ENCODE measurements at regions not wholly inside any gene's neighbourhood (a gene's known extent, or its start where the extent isn't known, plus 50 kb on each side); places are given as distances from the start of the nearest gene placed in this dataset.

DNA sequence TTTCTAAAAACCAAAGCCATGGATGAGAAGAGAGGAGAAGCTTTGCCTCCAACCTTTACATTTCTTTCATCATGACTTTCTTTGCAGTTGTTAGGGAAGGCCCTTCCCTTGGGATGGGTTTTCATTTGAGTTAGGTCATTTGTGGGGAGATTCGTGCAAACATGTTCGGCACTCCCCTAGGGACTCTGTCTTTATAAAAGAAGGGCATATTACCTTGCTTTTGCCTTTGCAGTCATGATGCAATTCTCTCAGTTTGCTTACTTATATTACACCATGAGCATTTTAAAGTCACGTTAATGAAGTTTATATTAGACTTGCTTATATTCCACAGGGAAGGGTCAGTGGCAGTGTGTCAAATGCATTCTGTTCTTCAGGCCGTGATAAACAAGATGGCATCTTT is 289.3 kb upstream of the WWC1 start:
- DNase-seq = no peak

DNA sequence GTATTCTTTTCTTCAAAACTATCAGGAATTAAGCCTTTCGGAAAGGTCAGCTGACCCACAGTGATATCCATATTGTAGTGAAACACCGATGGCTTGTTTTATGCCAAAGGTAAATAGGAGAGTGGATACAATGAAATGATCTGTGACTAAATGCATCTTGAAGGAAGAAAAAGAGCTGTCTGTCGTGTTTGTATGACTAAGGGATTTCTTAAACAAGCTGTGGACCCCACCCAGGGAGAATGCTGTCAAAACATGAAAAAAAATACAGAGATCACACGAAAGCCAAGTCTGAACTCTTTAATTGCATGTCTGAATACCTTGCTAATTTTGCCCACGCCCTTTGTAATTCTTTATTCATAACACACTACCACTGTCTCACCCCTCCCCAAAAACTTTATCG is 286.4 kb upstream of the WWC1 start:
- no peak for DNase-seq

DNA sequence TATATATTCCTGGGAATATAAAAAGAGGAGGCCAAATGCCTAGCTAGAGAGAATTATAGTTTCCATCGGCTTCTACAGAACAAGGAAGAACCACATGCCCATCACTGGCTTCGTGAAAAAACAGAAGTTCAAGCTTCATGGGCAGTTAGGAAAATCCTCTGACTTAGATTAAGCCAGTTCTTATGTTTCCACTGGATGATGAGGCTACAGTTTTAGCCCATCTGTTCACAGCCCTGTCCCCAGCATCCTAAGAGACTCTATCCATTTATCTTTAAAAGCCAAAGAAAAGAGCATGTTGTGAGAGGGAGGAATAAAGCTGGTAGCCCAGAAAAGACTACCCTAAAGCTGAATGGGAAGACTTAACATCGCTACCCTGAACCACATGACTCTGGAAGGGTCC is 285.5 kb upstream of the WWC1 start:
- DNase-seq = no peak

DNA sequence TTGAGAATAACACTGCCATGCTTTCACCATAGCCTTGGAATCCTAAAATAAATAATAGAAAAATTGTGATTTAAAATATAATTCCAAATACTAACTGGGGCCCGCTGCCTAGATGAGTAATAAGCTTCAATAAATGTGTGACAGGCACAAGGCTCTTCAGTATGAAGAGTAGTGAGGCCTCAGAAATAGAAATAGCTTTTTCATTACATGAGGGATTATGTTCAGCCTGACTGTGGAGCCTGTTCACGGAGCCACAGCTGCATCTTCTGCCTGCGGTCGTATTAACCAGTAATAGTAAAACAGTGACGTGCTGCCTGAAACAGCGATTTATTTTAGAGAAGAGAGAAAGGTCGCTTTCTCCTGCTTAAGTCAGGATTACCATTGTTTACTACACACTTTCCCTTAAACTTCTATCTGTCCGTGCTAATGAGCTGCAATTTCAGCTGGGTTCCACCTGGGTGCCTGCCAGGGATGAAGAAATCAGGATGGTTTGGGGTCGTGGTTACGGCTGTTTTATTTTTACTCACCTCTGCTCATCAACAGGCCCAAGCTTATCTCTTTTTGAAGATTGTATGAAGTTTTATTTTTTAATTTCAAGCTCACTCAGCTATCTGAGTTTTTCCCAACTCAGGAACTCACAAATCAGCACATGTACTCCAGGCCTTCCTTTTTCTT is 284.9 kb upstream of the WWC1 start:
- DNase-seq = no peak

DNA sequence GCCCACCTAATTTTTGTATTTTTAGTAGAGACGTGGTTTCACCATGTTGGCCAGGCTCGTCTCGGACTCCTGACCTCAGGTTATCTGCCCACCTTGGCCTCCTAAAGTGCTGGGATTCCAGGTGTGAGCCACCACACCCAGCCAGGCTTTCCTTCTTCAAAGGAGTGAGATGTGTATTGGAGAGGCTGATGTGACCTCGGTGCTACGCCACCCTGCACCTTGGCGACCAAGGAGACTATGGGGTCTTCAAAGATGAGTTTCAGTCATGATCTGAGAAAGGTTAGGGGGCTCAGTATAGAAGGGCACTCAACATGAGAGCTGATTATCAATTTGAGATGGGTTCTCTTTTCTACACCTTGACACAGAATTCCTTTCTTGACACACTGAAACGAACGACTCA is 284.2 kb upstream of the WWC1 start:
- DNase-seq = no peak

DNA sequence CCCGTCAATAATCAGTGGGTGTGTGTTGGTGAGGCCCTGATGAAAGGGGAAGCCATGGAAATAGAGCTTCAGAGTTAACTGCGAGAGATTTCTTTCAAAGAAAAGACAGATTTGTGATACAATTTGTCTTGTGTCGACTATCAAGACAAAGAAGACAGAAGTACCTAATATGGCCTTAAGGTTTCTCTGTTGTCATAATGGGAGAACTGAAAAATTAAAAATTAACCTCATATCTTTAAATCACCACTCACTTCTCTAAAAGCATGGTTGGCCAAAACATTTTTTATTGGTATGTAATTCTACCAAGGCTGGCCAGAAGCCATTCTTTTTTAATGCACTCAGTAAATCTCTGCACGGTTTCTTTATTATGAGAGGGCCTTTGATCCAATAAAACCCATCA is 282.9 kb upstream of the WWC1 start:
- no peak for DNase-seq

DNA sequence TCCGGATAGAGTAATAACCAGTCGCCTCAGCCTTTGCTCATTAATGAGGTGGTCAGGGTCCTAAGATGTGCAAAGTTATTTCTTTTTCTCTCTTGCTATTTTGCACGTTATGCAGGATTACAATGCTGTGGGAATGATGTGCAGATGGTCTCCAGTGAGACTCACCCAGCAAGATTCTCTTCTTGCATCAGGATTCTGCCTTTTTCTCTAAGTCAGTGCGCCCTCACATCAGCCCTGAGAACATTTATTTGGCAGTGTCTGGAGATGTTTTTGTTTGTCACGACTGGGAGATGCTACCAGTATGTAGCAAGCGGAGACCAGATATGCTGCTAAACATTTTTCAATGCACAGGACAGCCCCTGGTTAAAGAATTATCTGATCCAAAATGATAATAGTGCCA is 280.3 kb upstream of the WWC1 start:
- DNase-seq = no peak

DNA sequence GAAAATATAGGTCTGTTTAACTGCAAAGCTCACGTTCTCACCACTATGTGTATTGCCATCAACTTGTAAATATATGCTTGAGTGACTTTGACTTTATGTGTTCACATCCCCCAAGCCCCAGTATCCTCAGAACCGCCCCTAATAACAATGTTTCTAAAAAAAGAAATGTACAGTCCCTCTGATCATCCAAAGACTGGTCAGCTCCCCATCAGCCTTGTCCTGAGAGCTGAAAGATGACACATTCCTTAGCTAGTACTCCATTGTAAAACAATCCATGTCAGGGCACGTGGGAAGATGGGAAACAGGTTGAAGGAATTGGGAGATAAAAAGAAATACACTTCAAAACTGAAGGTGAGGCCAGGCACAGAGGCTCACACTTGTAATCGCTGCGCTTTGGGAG is 279.4 kb upstream of the WWC1 start:
- no peak for DNase-seq

DNA sequence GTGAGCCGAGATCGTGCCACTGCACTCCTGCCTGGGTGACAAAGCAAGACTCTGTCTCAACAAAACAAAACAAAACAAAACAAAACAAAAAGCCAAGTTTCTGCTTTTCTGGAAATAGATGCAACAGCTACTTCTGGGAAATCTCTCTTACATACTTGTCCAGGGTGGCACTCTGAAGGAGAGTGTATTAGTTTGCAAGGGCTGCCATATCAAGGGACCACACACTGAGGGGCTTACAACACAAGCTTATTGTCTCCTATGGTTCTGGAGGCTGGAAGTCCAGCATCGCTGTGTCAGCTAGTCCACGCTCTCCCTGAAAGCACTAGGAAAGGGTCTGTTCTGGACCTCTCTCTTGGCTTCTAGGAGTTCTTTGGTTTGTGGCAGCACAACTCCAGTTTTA is 277.9 kb upstream of the WWC1 start:
- no peak for DNase-seq

DNA sequence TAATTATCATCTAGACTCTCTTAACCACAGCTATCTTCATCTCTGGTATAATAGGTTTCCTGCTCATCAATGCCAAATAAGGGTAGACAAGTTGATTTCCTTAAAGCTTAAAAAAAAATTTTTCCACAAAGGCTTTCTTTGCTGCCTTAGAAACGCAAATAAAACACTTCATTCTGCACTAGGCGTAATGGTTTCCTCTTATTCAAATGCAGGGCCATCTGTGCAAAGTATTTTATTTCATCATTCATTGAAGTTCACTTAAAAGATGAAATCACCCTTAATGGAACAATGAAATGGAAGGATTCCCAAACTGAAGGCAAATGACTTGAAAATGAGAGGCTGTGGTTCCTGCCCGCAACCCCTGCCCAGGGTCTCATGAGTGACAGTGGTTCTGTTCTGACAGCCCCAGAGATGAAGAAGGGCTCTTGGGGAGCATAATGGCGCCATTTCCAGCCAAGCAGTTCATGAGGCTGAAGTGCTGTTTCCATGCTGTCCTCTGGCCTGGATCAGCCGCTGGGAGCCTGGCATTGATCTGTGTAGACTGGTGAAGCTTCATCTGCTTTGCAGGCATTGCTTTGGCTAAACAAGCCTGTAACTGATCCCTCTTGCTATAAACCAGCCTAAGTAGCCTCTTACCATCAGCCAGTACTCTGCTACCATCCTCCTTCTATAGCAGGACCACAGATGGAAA is 276.9 kb upstream of the WWC1 start:
- no peak for DNase-seq

DNA sequence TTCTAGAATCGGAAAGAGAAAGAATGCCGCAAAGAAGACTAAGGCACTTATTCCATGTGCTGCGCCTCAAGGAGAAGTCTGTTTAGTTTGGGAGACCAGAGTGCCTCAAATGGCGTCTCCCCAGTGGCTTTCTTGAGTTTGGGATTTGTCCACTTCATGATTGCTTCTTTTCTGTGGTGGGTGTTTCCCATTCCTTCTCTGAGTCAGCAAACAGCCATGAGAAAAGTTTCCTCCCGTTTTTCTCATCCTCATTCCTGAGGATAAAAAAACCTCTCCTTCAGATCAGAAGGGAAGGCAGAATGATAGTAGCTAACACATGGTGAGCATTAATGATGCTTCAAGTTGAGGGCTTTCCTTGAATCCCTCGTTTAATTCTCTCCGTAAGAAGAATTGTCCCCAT is 275.9 kb upstream of the WWC1 start:
- DNase-seq = no peak

DNA sequence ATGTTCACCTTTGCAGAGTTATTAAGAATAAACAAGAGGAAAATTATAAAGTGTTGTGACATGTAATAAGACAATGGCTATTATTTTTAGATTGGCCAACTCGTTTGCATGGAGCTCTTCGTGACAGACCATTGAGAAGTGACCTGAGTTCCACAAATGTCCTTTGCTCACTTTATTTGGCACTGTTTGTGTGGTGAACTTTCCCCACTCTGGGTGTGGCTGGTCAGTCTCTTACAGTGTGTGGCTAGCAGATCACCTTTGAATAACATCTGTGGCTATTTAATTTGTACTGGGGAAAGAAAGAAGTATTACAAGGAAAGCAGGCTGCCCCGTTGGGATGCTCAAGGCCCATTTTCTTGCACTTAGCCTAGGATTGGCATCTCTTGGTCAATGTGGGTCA is 274.1 kb upstream of the WWC1 start:
- DNase-seq = no peak

DNA sequence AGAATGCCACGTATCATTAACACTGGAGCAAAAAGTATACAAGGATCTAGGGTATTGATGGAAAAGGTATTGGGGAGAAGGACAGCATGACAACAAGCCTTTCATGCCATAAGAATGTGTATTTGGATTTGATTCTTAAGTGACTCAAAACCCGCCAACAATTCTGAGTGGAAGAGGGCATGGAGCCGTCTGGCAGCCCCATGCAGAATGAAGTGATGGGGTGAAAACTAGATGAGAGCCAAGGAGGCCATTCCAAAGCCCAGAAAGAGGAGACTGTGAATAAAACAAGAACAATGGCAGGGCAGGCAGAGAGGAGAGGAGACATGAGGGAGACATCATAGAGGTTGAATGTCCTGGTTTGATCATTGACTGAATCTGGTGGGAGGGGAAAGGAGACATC is 272.3 kb upstream of the WWC1 start:
- DNase-seq = no peak

DNA sequence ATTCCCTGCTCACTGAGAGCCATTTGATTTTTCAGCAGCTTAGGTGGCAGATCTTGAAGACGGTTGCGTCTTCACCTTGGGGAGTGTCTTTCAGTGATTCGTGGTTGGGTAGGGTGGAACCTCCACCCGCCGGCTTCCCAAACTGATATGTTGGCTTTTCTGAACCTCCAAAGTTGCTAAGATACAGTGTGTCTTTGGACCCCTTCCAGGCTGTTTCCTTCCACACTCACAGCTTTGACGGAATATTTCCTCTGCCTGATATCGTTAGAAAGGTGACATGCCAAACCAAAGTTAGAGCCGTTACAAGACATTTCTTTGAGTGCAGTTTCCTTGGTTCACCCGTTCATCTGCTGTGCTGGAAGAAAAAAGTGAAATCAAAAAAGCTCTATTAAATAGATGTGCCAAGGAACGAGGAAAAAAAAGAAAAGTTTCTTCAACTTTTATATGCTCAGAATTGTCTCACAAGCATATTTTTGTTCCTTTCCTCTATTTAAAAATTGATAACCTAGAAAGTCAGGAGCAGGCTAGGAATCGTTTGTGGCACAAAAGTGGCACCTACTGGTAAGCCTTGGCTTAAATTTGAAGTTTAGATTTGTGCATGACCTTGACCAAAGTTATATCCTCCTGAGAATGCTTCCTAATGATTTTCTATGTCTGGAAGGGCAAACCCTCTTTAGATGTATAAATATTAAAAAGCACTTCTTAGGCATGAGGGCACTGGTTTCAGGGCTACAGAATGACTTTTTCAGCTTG is 270.7 kb upstream of the WWC1 start:
- no peak for DNase-seq

DNA sequence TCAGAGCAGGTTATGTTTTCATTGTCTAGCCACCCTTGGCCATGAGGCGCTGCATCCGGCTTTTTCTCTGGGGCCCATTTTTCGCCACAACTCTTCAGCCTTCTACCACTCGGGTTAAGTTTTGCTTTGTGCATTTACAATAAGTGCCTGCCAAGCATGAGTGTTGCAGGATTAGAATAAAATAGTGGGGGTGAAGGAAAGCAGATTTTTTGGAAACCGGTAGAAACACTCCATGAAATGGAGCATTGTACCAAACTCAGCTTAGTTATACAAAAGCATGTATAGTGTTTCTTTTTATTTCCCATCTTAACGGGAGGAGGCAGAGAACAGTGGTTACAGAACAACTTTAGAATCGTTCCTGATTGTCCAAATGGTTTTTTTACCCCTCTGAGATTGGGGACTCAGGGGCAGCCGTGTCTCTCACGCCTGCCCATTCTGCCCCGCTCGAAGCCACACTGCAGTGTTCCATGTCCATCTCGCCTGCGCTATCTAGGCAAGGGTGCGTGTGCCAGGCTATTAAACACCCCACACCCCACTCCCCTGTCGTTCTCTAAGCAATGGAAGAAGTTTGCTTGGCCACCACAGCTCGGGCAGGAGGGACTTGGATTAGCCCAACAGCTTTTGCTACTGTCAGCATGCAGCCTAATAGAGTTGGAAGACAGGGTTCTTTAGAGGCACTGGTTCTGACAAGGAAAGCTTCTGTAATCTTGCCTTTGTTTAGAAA is 268.8 kb upstream of the WWC1 start:
- no peak for DNase-seq

DNA sequence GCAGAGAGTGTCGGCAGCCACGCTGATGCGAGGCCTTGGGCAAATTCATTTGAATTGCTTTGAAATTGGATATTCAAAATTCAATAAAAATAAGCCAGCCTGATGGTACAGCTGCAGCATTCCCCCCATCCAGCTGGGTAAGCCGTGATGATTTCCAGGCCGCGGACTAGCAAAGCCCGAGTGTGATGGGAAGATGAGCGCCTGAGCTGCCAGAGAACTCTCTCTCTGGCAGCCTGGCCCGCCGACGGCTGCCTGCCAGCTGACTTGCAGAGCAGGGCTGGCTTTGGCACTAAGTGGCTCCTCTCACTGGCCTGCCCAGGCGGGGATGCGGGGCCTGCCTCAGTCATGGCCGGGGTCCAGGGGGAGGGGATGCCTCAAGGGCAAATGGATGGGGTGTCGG is 268.3 kb upstream of the WWC1 start:
- DNase-seq = no peak

DNA sequence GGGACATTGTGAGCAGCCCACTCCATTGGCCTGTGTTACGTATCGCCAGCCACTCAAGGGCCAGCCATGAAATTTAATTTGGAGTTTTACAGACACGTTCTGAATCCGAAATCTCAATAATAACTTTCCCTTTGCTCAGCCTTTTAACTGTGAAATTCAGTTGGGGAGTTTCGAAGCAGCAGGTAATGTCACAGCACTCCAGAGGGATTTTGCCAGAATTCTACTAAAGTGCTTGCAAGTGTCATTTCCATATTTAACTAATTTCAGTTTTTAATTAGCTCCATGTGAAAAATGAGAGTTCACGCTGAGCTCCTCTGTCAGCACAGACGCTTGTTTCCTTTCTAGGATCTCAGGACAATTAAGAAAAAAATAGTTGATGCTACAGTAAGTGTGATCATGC is 267.1 kb upstream of the WWC1 start:
- DNase-seq = no peak

DNA sequence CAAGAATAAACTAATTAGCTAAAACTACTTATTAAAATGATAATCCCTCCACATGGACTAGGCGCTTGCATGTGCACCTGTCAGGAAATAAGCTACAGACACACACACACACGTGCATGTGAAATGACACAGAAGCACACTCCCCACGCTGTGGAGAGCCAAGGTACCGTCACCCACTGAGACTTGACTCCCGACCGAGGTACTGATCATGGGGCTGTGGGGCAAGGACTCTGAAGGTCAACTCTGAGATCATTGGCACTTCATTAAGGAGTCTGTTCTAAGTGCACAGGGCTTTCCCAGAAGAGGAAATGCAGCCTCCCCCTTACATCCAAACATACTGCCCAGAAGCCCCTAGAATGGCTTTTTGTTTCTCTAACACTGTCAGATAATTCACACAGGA is 264.4 kb upstream of the WWC1 start:
- DNase-seq = no peak

DNA sequence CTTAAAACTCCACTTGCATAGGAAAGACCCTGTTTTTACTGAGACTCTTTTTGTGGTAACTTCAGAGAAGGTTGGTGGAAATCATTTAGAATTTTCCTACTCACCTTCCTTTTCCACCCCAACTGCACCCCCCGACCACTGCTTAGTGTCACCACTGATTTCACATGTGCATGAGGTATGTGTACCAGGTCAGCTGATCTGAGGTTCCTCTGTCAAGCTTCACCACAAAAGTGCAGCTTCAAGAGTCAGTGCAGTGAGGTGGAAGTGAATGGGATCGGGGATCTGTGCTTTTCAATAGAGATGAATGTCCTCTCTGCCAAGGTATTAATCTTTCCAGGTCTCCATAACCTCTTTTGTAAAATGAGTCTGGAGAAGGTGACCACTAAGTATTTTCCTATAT is 260.5 kb upstream of the WWC1 start:
- no peak for DNase-seq

DNA sequence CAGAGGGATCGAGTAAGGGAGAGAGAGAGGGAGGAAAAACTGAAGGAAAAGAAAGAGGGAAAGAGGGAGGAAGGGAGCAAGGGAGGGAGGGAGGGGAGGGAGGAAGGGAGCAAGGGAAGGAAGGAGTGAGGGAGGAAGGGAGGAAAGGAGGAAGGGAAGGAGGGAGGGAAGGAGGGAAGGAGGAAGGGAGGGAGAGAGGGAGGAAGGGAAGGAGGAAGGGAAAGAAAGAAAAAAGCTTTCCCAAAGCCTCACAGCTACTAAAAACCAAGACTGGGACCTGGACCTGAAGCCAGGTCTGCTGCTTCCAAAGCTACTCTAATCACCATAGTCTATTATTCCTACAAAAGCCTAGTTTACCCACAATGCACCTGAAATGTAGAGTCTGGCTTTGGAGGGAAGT is 259.8 kb upstream of the WWC1 start:
- DNase-seq = no peak

DNA sequence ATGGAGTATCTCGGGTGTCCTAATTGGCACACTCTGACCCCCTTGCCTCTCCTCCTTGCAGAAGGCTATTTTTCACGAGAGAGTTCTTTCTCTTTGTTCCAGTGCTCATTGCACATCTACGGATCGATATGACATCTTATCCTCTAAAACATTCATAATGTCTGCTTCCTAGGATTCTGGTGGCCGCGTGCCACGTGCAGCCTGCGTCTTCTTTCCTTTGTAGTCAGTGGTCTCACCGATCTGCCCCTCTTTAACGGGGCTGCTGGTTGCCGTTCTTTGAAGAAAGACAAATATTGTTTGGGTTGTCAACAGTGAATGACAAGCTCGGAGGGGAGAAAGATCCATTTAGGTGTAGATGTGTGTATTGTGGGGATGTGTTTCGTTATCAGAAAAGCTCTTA is 252.4 kb upstream of the WWC1 start:
- no peak for DNase-seq

DNA sequence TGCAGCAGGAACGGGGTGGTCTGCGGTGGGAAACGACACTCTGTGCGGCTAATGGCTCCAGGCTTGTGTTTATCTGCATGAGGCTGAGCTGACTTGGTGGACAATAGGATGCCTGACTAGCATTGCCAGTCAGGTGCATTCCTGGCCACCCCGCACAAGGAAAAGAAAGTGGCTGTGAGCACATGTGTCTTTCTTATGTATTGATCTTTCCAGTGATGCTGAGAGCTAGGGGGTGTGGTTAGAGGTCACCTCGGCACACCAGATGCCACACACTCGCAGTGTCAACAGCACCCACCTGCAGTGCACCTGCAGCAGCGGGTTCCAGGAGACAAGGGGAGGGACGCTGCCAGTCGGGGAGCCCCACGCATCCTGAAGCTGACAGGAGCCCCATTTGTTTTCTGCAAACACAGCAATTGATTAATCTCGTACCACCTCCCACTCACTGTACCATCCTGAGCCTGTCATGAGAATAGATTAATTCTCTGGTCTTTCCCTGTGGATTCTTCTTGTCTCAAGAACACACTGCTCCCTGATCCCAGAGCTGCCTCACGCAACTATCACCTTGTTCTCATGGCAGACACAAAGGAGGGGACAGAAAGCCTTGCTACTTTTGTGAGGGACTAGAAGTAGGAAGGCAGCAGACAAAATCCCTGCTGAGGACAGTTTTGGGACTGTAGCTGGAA is 251.7 kb upstream of the WWC1 start:
- DNase-seq = no peak

DNA sequence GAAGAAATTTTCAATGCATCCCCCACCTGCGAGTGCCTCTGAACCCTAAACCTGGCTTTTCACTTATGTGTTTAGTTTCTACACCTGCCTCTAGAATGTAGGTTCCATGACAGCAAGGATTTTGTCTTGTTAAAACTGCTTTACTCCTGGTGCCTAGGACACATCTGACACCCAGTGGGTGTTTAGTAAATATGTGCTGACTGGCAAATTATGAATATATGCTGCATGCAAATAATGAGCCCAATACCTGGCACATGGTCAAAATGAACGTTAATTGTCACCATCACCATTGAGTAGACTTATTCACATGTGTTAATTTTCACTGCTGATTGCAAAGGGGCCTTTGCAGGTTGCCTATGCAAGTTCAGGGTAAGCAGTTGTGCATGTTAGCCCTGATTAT is 249.9 kb upstream of the WWC1 start:
- DNase-seq = no peak
